ENCODE measurements at regions not wholly inside any gene's neighbourhood (a gene's known extent, or its start where the extent isn't known, plus 50 kb on each side); places are given as distances from the start of the nearest gene placed in this dataset.

GRCh38 chr5:110339399-110339798 lies 387.1 kb downstream of the TMEM232 start:
- TF ChIP-seq POLR2A (IDR thresholded peaks at IDR 0.05; ENCODE audit: low read length) (no peak), GATA1 (IDR thresholded peaks at IDR 0.05; ENCODE audit: low read depth, low read length) (no peak)
